Endothelial cell of umbilical vein (primary cell): ENCODE measurements at regions not wholly inside any gene's neighbourhood (a gene's known extent, or its start where the extent isn't known, plus 50 kb on each side); places are given as distances from the start of the nearest gene placed in this dataset.

Source experiments
- EZH2 ChIP-seq: IDR thresholded peaks from 2 replicates; pipeline ENCODE4 v1.6.1; 2012; ENCODE audit warnings: borderline replicate concordance, low read depth, mild to moderate bottlenecking, moderate library complexity, low read length, inconsistent platforms; ENCODE audit not compliant: severe bottlenecking
- POLR2A ChIP-seq: IDR thresholded peaks from 2 replicates; pipeline ENCODE4 v1.6.1; 2012; ENCODE audit warnings: low read depth, mild to moderate bottlenecking, control low read depth, low read length
- POLR2AphosphoS5 ChIP-seq: IDR thresholded peaks from 2 replicates; pipeline ENCODE4 v1.6.1; 2012; ENCODE audit warnings: low read depth, mild to moderate bottlenecking, control low read depth, low read length, moderate library complexity; ENCODE audit not compliant: insufficient read depth
- TF ChIP-seq, protein P1 (sequence below), 2 donors: IDR thresholded peaks; 1 replicate in 1 of 2; 2 replicates in 1 of 2; pipeline ENCODE4 v1.5.1; 2011; ENCODE audit warnings: low read length in 2 of 2, mild to moderate bottlenecking in 2 of 2, moderate library complexity in 2 of 2, control low read depth in 1 of 2, inconsistent platforms in 1 of 2, low read depth in 1 of 2; ENCODE audit not compliant: insufficient read depth in 1 of 2; ENCODE audit errors: extremely low read depth in 1 of 2

DNA sequence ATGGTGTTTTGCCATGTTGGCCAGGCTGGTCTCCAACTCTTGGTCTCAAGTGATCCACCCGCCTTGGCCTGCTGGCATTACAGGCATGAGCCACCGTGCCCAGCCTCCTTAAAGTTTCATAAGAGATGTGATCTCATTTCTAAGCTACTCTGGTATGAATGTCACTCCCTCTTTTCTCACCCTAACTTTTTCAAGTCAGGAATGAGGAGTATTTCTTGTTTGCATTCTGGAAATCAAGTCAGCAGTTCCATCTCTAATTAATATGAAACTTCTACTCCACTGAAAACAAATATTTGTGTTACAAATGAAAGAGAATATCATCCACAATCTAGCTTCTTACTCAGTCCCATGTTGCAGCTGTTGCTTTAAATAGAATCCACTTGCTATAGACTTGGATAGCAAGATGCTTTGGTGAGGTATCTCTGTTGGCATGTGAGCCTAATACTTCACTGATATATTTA, 61.3 kb downstream of the ARF6 start:
- TF ChIP-seq, protein P1, sequence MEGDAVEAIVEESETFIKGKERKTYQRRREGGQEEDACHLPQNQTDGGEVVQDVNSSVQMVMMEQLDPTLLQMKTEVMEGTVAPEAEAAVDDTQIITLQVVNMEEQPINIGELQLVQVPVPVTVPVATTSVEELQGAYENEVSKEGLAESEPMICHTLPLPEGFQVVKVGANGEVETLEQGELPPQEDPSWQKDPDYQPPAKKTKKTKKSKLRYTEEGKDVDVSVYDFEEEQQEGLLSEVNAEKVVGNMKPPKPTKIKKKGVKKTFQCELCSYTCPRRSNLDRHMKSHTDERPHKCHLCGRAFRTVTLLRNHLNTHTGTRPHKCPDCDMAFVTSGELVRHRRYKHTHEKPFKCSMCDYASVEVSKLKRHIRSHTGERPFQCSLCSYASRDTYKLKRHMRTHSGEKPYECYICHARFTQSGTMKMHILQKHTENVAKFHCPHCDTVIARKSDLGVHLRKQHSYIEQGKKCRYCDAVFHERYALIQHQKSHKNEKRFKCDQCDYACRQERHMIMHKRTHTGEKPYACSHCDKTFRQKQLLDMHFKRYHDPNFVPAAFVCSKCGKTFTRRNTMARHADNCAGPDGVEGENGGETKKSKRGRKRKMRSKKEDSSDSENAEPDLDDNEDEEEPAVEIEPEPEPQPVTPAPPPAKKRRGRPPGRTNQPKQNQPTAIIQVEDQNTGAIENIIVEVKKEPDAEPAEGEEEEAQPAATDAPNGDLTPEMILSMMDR (IDR thresholded peaks at IDR 0.05; ENCODE audit: extremely low read depth in 1 of 2, insufficient read depth in 1 of 2, low read depth in 1 of 2, low read length in 2 of 2), result no peak
- no peak for TF ChIP-seq EZH2
- no peak for TF ChIP-seq POLR2AphosphoS5
- no peak for TF ChIP-seq POLR2A
